WTC11 (cell line): ENCODE measurements at regions not wholly inside any gene's neighbourhood (a gene's known extent, or its start where the extent isn't known, plus 50 kb on each side); places are given as distances from the start of the nearest gene placed in this dataset.

Source experiments
- ATF1 ChIP-seq: sonication (generic); formaldehyde crosslinking; IDR thresholded peaks from 2 replicates; pipeline ENCODE4 v1.8.1; 2023; ENCODE audit warnings: mild to moderate bottlenecking, moderate library complexity, missing genetic modification reagents
- ELF4 ChIP-seq: sonication (generic); formaldehyde crosslinking; IDR thresholded peaks from 2 replicates; pipeline ENCODE4 v1.8.1; 2022; ENCODE audit warnings: low read depth, mild to moderate bottlenecking, moderate library complexity, missing genetic modification reagents
- FOXP1 ChIP-seq: sonication (generic); formaldehyde crosslinking; IDR thresholded peaks from 2 replicates; pipeline ENCODE4 v1.8.0; 2022; ENCODE audit warnings: missing genetic modification reagents, mild to moderate bottlenecking, moderate library complexity, borderline replicate concordance
- JAZF1 ChIP-seq: fragments of 250-450 bp; sonication (Bioruptor Pico); IDR thresholded peaks from 2 replicates; pipeline ENCODE4 v1.9.0; 2021; ENCODE audit warnings: moderate library complexity, mild to moderate bottlenecking, inconsistent platforms
- KAT7 ChIP-seq: sonication (generic); formaldehyde crosslinking; IDR thresholded peaks from 2 replicates; pipeline ENCODE4 v1.8.1; 2023; ENCODE audit warnings: missing genetic modification reagents, mild to moderate bottlenecking, borderline replicate concordance
- TEAD4 ChIP-seq: sonication (generic); formaldehyde crosslinking; IDR thresholded peaks from 2 replicates; pipeline ENCODE4 v1.8.0; 2022; ENCODE audit warnings: mild to moderate bottlenecking, missing genetic modification reagents
- TF ChIP-seq, protein P1 (sequence below): fragments of 200-600 bp; IDR thresholded peaks from 2 replicates; pipeline ENCODE4 v1.8.0; 2022; ENCODE audit warnings: antibody characterized with exemption
- TF ChIP-seq, protein P2 (sequence below): fragments of 250-450 bp; sonication (Bioruptor Pico); IDR thresholded peaks from 2 replicates; pipeline ENCODE4 v1.9.0; 2021; ENCODE audit warnings: mild to moderate bottlenecking
- TF ChIP-seq, protein P3 (sequence below): sonication (generic); formaldehyde crosslinking; IDR thresholded peaks from 2 replicates; pipeline ENCODE4 v1.8.0; 2022; ENCODE audit warnings: mild to moderate bottlenecking, missing genetic modification reagents

DNA sequence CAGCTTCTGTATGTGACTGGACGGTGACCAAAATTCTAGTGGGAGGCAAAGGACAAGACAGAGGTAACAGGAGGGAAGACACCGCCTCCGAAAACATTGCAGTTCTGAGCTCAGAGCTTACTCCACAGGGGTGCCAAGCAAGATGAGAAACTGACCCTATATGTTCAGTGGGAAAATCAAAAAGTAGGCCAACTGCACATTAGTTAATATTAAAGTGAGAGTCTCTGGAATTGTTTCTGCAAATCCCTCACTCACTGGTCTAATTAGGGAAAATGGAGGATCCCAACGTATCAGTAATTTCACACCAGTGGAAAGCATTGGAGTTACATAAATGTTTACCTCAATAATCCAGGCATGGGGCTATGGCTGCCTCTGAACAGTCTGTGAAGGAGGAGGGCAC lies 313.3 kb upstream of the KCNH8 start:
- TF ChIP-seq, protein P1, sequence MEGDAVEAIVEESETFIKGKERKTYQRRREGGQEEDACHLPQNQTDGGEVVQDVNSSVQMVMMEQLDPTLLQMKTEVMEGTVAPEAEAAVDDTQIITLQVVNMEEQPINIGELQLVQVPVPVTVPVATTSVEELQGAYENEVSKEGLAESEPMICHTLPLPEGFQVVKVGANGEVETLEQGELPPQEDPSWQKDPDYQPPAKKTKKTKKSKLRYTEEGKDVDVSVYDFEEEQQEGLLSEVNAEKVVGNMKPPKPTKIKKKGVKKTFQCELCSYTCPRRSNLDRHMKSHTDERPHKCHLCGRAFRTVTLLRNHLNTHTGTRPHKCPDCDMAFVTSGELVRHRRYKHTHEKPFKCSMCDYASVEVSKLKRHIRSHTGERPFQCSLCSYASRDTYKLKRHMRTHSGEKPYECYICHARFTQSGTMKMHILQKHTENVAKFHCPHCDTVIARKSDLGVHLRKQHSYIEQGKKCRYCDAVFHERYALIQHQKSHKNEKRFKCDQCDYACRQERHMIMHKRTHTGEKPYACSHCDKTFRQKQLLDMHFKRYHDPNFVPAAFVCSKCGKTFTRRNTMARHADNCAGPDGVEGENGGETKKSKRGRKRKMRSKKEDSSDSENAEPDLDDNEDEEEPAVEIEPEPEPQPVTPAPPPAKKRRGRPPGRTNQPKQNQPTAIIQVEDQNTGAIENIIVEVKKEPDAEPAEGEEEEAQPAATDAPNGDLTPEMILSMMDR = no peak
- TF ChIP-seq, protein P2, sequence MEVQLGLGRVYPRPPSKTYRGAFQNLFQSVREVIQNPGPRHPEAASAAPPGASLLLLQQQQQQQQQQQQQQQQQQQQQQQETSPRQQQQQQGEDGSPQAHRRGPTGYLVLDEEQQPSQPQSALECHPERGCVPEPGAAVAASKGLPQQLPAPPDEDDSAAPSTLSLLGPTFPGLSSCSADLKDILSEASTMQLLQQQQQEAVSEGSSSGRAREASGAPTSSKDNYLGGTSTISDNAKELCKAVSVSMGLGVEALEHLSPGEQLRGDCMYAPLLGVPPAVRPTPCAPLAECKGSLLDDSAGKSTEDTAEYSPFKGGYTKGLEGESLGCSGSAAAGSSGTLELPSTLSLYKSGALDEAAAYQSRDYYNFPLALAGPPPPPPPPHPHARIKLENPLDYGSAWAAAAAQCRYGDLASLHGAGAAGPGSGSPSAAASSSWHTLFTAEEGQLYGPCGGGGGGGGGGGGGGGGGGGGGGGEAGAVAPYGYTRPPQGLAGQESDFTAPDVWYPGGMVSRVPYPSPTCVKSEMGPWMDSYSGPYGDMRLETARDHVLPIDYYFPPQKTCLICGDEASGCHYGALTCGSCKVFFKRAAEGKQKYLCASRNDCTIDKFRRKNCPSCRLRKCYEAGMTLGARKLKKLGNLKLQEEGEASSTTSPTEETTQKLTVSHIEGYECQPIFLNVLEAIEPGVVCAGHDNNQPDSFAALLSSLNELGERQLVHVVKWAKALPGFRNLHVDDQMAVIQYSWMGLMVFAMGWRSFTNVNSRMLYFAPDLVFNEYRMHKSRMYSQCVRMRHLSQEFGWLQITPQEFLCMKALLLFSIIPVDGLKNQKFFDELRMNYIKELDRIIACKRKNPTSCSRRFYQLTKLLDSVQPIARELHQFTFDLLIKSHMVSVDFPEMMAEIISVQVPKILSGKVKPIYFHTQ (CRISPR knock-in tag) = no peak
- TF ChIP-seq, protein P3, sequence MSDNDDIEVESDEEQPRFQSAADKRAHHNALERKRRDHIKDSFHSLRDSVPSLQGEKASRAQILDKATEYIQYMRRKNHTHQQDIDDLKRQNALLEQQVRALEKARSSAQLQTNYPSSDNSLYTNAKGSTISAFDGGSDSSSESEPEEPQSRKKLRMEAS (CRISPR knock-in tag) = no peak
- TF ChIP-seq JAZF1 (no peak), TEAD4 (CRISPR knock-in tag) (no peak), ELF4 (CRISPR knock-in tag) (no peak), ATF1 (CRISPR knock-in tag) (no peak), FOXP1 (no peak), KAT7 (no peak)
